Calu3 (cell line): ENCODE measurements at regions not wholly inside any gene's neighbourhood (a gene's known extent, or its start where the extent isn't known, plus 50 kb on each side); places are given as distances from the start of the nearest gene placed in this dataset.

Experiments
- BruUV-seq: library from RNA; stranded (reverse); fragments of 400-500 nt; replicated peaks from 2 replicates; lab custom pipeline; 2021; lab: Mats Ljungman, UMichigan
- CTCF ChIA-PET: fragments of 300-600 bp; sonication (Branson Sonifier 250); formaldehyde crosslinking; loops from one replicate; lab custom pipeline; 2022; ENCODE audit warnings: antibody characterized with exemption; lab: Charles Lee
- DNase-seq: peaks from one replicate; pipeline ENCODE4 v3.0.0; 2022
- H3K27ac Mint-ChIP-seq: one replicate; pipeline ENCODE4 v1.8.0; 2022; ENCODE audit warnings: mixed read lengths; ENCODE audit not compliant: unreplicated experiment
- H3K27me3 Mint-ChIP-seq: one replicate; pipeline ENCODE4 v1.8.0; 2022; ENCODE audit warnings: mixed read lengths; ENCODE audit not compliant: unreplicated experiment
- H3K36me3 Mint-ChIP-seq: one replicate; pipeline ENCODE4 v1.8.0; 2022; ENCODE audit warnings: mild to moderate bottlenecking, moderate library complexity, mixed read lengths; ENCODE audit not compliant: insufficient read depth, unreplicated experiment
- H3K4me1 Mint-ChIP-seq: one replicate; pipeline ENCODE4 v1.8.0; 2022; ENCODE audit warnings: mild to moderate bottlenecking, low read depth, mixed read lengths; ENCODE audit not compliant: unreplicated experiment
- H3K4me3 Mint-ChIP-seq: one replicate; pipeline ENCODE4 v1.8.0; 2022; ENCODE audit warnings: mild to moderate bottlenecking, low read depth, moderate library complexity, mixed read lengths; ENCODE audit not compliant: unreplicated experiment
- H3K9me3 Mint-ChIP-seq: one replicate; pipeline ENCODE4 v1.8.0; 2022; ENCODE audit warnings: low read depth, mixed read lengths; ENCODE audit not compliant: unreplicated experiment
- intact Hi-C: fragments of 100-400 bp; cut with micrococcal nuclease; formaldehyde crosslinking; loops from one replicate; pipeline ENCODE4 v1.10.0; 2022; ENCODE audit not compliant: unreplicated experiment
- TF ChIP-seq, protein P1 (sequence below): fragments of 200-600 bp; IDR thresholded peaks from one replicate; pipeline ENCODE4 v1.8.0; 2022; ENCODE audit warnings: antibody characterized with exemption; ENCODE audit not compliant: unreplicated experiment

GRCh38 chr4:137106733-137107132, 425.6 kb downstream of the PCDH18 start:
- CTCF ChIA-PET = no interaction called here
- Mint-ChIP-seq H3K36me3 (no peaks in the 10 kb centered on the region), H3K27me3 (no peaks in the 10 kb centered on the region), H3K27ac (no peak overlapping the region), H3K9me3 (no peaks in the 10 kb centered on the region), H3K4me1 (no peaks in the 10 kb centered on the region), H3K4me3 (no peak overlapping the region)
- intact Hi-C loops = no loop called here
- no TSS peak for BruUV-seq
- TF ChIP-seq, protein P1, sequence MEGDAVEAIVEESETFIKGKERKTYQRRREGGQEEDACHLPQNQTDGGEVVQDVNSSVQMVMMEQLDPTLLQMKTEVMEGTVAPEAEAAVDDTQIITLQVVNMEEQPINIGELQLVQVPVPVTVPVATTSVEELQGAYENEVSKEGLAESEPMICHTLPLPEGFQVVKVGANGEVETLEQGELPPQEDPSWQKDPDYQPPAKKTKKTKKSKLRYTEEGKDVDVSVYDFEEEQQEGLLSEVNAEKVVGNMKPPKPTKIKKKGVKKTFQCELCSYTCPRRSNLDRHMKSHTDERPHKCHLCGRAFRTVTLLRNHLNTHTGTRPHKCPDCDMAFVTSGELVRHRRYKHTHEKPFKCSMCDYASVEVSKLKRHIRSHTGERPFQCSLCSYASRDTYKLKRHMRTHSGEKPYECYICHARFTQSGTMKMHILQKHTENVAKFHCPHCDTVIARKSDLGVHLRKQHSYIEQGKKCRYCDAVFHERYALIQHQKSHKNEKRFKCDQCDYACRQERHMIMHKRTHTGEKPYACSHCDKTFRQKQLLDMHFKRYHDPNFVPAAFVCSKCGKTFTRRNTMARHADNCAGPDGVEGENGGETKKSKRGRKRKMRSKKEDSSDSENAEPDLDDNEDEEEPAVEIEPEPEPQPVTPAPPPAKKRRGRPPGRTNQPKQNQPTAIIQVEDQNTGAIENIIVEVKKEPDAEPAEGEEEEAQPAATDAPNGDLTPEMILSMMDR = no peak
- no peak for DNase-seq

GRCh38 chr4:137106287-137106686, 426.0 kb downstream of the PCDH18 start:
- H3K9me3 Mint-ChIP-seq = no peaks in the 10 kb centered on the region
- BruUV-seq = no TSS peak
- DNase-seq = no peak
- no peaks in the 10 kb centered on the region for H3K4me1 Mint-ChIP-seq
- CTCF ChIA-PET = no interaction called here
- intact Hi-C loops = no loop called here
- H3K27me3 Mint-ChIP-seq = no peaks in the 10 kb centered on the region
- no peak overlapping the region for H3K4me3 Mint-ChIP-seq
- no peaks in the 10 kb centered on the region for H3K36me3 Mint-ChIP-seq
- H3K27ac Mint-ChIP-seq = no peak overlapping the region
- TF ChIP-seq, protein P1 = no peak

- TF ChIP-seq, protein P1 = no peak
- BruUV-seq = no TSS peak
- no peaks in the 10 kb centered on the region for H3K27me3 Mint-ChIP-seq
- DNase-seq = no peak
- peaks cover 3% of the 10 kb centered on the region for H3K9me3 Mint-ChIP-seq
- no peak overlapping the region for H3K4me3 Mint-ChIP-seq
- no peak overlapping the region for H3K27ac Mint-ChIP-seq
- H3K4me1 Mint-ChIP-seq = no peaks in the 10 kb centered on the region
- no peaks in the 10 kb centered on the region for H3K36me3 Mint-ChIP-seq
- intact Hi-C loops = no loop called here
- CTCF ChIA-PET = no interaction called here
Observed at GRCh38 chr4:137090951-137091350, 441.3 kb downstream of the PCDH18 start.

GRCh38 chr4:137083571-137084135, 448.6 kb downstream of the PCDH18 start:
- Mint-ChIP-seq H3K27me3 (no peaks in the 10 kb centered on the region), H3K27ac (no peak overlapping the region), H3K36me3 (no peaks in the 10 kb centered on the region), H3K4me3 (no peak overlapping the region), H3K4me1 (no peaks in the 10 kb centered on the region), H3K9me3 (no peaks in the 10 kb centered on the region)
- CTCF ChIA-PET = no interaction called here
- no peak for DNase-seq
- intact Hi-C loops = no loop called here
- no TSS peak for BruUV-seq
- TF ChIP-seq, protein P1 = no peak
